MCF 10A (cell line): ENCODE measurements at regions not wholly inside any gene's neighbourhood (a gene's known extent, or its start where the extent isn't known, plus 50 kb on each side); places are given as distances from the start of the nearest gene placed in this dataset.
A peak's percentile ranks its signal among the peaks of the same experiment; 100 is the strongest.

Source experiments
- BruUV-seq: library from RNA; stranded (reverse); fragments of 400-500 nt; replicated peaks from 2 replicates; lab custom pipeline; 2021; lab: Mats Ljungman, UMichigan
- CTCF ChIA-PET: fragments of 300-600 bp; sonication (Branson Sonifier 250); formaldehyde crosslinking; extraction: SDS; loops from one replicate; lab custom pipeline; 2021; ENCODE audit warnings: antibody characterized with exemption, inconsistent platforms; lab: Yijun Ruan, JAX
- POLR2A ChIA-PET: fragments of 300-600, 350-650 bp; sonication (Branson Sonifier 250); formaldehyde crosslinking; extraction: SDS; loops from one replicate; lab custom pipeline; 2020; ENCODE audit warnings: antibody characterized with exemption, inconsistent platforms; lab: Yijun Ruan, JAX
- DNase-seq: peaks from one replicate; pipeline ENCODE4 v3.0.0-alpha.2; 2018; ENCODE audit not compliant: unreplicated experiment
- H3K27ac Mint-ChIP-seq: one replicate; pipeline ENCODE4 v1.8.0; 2022; ENCODE audit warnings: mild to moderate bottlenecking, low read depth, mixed read lengths; ENCODE audit not compliant: unreplicated experiment
- H3K27me3 Mint-ChIP-seq: one replicate; pipeline ENCODE4 v1.8.0; 2022; ENCODE audit warnings: mixed read lengths; ENCODE audit not compliant: insufficient read depth, unreplicated experiment
- H3K36me3 Mint-ChIP-seq: one replicate; pipeline ENCODE4 v1.8.0; 2022; ENCODE audit warnings: mild to moderate bottlenecking, moderate library complexity, mixed read lengths; ENCODE audit not compliant: insufficient read depth, unreplicated experiment
- H3K4me1 Mint-ChIP-seq: one replicate; pipeline ENCODE4 v1.8.0; 2022; ENCODE audit warnings: mixed read lengths; ENCODE audit not compliant: insufficient read depth, unreplicated experiment
- H3K4me3 Mint-ChIP-seq: one replicate; pipeline ENCODE4 v1.8.0; 2022; ENCODE audit warnings: mild to moderate bottlenecking, moderate library complexity, mixed read lengths; ENCODE audit not compliant: unreplicated experiment
- H3K9me3 Mint-ChIP-seq: one replicate; pipeline ENCODE4 v1.8.0; 2022; ENCODE audit warnings: mixed read lengths; ENCODE audit not compliant: unreplicated experiment
- CTCF ChIP-seq: fragments of 200-600 bp; IDR thresholded peaks from one replicate; pipeline ENCODE4 v1.8.0; 2022; ENCODE audit warnings: antibody characterized with exemption, mild to moderate bottlenecking; ENCODE audit not compliant: unreplicated experiment
- intact Hi-C: fragments of 100-400 bp; cut with micrococcal nuclease; formaldehyde crosslinking; loops from 2 replicates; pipeline ENCODE4 v1.14.1; 2022

GRCh38 chr11:27931770-27932169, 176.2 kb downstream of the KIF18A start:
- no peak for TF ChIP-seq CTCF
- Mint-ChIP-seq H3K9me3 (no peaks in the 10 kb centered on the region), H3K36me3 (no peaks in the 10 kb centered on the region), H3K4me1 (peaks cover 26% of the 10 kb centered on the region), H3K27me3 (no peaks in the 10 kb centered on the region), H3K4me3 (no peak overlapping the region), H3K27ac (no peak overlapping the region)
- ChIA-PET CTCF (no interaction called here), POLR2A (no interaction called here)
- intact Hi-C loops: no loop called here
- no TSS peak for BruUV-seq
- no peak for DNase-seq

GRCh38 chr11:27930946-27931345, 177.0 kb downstream of the KIF18A start:
- no peak overlapping the region for H3K4me3 Mint-ChIP-seq
- BruUV-seq: no TSS peak
- no peaks in the 10 kb centered on the region for H3K27me3 Mint-ChIP-seq
- H3K4me1 Mint-ChIP-seq: peaks cover 31% of the 10 kb centered on the region
- ChIA-PET POLR2A (no interaction called here), CTCF (no interaction called here)
- intact Hi-C loops: no loop called here
- DNase-seq: no peak
- no peak for TF ChIP-seq CTCF
- no peaks in the 10 kb centered on the region for H3K36me3 Mint-ChIP-seq
- H3K27ac Mint-ChIP-seq: no peak overlapping the region
- H3K9me3 Mint-ChIP-seq: no peaks in the 10 kb centered on the region

GRCh38 chr11:27928809-27929208, 179.1 kb downstream of the KIF18A start:
- TF ChIP-seq CTCF: no peak
- H3K36me3 Mint-ChIP-seq: no peaks in the 10 kb centered on the region
- POLR2A ChIA-PET: interaction anchor here (0.6 kb wide), 1 partner anchor 662 kb away, joined by 4 read pairs; no protein-coding TSS in a partner anchor
- CTCF ChIA-PET: no interaction called here
- intact Hi-C loops: no loop called here
- H3K4me3 Mint-ChIP-seq: no peak overlapping the region
- no peaks in the 10 kb centered on the region for H3K9me3 Mint-ChIP-seq
- H3K27ac Mint-ChIP-seq: no peak overlapping the region
- H3K4me1 Mint-ChIP-seq: peaks cover 11% of the 10 kb centered on the region
- BruUV-seq: no TSS peak
- no peaks in the 10 kb centered on the region for H3K27me3 Mint-ChIP-seq
- no peak for DNase-seq

GRCh38 chr11:27926981-27927481, 180.9 kb downstream of the KIF18A start:
- CTCF ChIA-PET: interaction anchor here (0.6 to 1.1 kb wide), 4 partner anchors 63 to 998 kb away, joined by 3 to 6 read pairs (median 3); no protein-coding TSS in a partner anchor
- Mint-ChIP-seq H3K4me3 (no peak overlapping the region), H3K36me3 (no peaks in the 10 kb centered on the region), H3K9me3 (no peaks in the 10 kb centered on the region), H3K27me3 (no peaks in the 10 kb centered on the region), H3K4me1 (peaks cover 11% of the 10 kb centered on the region), H3K27ac (no peak overlapping the region)
- DNase-seq: peak; percentile 73
- no TSS peak for BruUV-seq
- intact Hi-C loops: no loop called here
- no peak for TF ChIP-seq CTCF
- POLR2A ChIA-PET: interaction anchor here (0.6 to 1.2 kb wide), 3 partner anchors 14 to 276 kb away, joined by 3 read pairs; no protein-coding TSS in a partner anchor
